Tibial nerve (tissue), 4 donors: ENCODE measurements at regions not wholly inside any gene's neighbourhood (a gene's known extent, or its start where the extent isn't known, plus 50 kb on each side); places are given as distances from the start of the nearest gene placed in this dataset.

Source experiments
- DNase-seq, 2 donors: peaks; one replicate each; pipeline ENCODE4 v3.0.0-alpha.2; 2019; ENCODE audit warnings: low spot score in 2 of 2
- H3K27ac ChIP-seq, 4 donors: fragments of 200-600 bp; sonication (generic) in 3 of 4; one replicate each; pipeline ENCODE4 v1.5.1; 2017 to 2019; ENCODE audit warnings: mild to moderate bottlenecking in 1 of 4
- H3K27me3 ChIP-seq, 2 donors: fragments of 200-600 bp; sonication (generic) in 1 of 2; one replicate each; pipeline versions ENCODE4 v1.5.1 to v1.6.0; 2017 to 2019
- H3K36me3 ChIP-seq, 3 donors: fragments of 200-600 bp; sonication (generic); one replicate each; pipeline ENCODE4 v1.5.1; 2018 to 2019
- H3K4me1 ChIP-seq, 4 donors: fragments of 200-600 bp; sonication (generic) in 3 of 4; one replicate each; pipeline ENCODE4 v1.5.1; 2017 to 2019
- H3K4me3 ChIP-seq, 4 donors: fragments of 200-600 bp; sonication (generic) in 3 of 4; one replicate each; pipeline ENCODE4 v1.5.1; 2017 to 2019; ENCODE audit warnings: mild to moderate bottlenecking in 1 of 4, moderate library complexity in 1 of 4
- H3K9me3 ChIP-seq, 4 donors: fragments of 200-600 bp; sonication (generic) in 3 of 4; one replicate each; pipeline ENCODE4 v1.5.1; 2017 to 2019
- EP300 ChIP-seq, 2 donors: sonication (generic); formaldehyde crosslinking; IDR thresholded peaks; one replicate each; pipeline ENCODE4 v1.6.1; 2017; ENCODE audit warnings: antibody characterized with exemption in 2 of 2, mild to moderate bottlenecking in 1 of 2
- POLR2A ChIP-seq, 2 donors: fragments of 450-650 bp; IDR thresholded peaks; one replicate each; pipeline ENCODE4 v1.6.1; 2017; ENCODE audit warnings: antibody characterized with exemption in 2 of 2, mild to moderate bottlenecking in 2 of 2, moderate library complexity in 2 of 2
- WGBS, 2 donors: methylation state at CpG; one replicate each; pipeline ENCODE4 v1.1.5; 2018; 5-methylcytosine and 5-hydroxymethylcytosine counted together
- TF ChIP-seq, protein P1 (sequence below), 5 experiments: fragments of 200-600 bp in 3 of 5; fragments of 450-650 bp in 2 of 5; sonication (generic) in 3 of 5; IDR thresholded peaks; one replicate each; pipeline ENCODE4 v1.5.1; 2016 to 2019; ENCODE audit warnings: antibody characterized with exemption in 5 of 5, mild to moderate bottlenecking in 3 of 5, moderate library complexity in 2 of 5

DNA sequence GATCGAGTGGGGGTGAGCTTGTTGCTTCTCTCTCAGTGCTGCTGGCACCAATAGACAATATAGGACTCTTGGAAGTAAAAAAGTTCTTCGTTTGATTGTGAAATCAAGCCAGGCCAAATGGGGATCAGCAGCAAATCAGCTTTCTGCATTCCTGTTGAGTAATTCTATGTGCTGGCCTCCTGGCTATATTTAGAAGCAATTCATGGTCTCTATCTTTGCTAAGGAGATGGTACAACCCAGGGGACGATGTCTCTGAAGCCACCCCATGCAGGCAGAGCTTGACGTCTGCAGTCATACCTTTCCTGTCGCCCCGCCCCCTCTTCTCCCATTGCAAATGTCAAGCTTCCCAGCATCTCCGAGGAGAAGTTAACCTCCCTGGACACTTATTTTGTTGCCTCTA is 199.1 kb downstream of the SCP2D1 start:
- WGBS, 2 donors, result 53 to 59% methylated on average over 7 of the region's 7 CpGs
- no peaks in the 10 kb centered on the region for H3K27me3 ChIP-seq
- no peaks in the 10 kb centered on the region for H3K36me3 ChIP-seq
- H3K4me1 ChIP-seq, result peaks cover 0 to 12% (median 0%) of the 10 kb centered on the region in 4 donors
- H3K27ac ChIP-seq, result peak overlapping the region in 1 of 4 donors; percentile 29
- DNase-seq, result no peak
- H3K4me3 ChIP-seq, result no peak overlapping the region
- TF ChIP-seq EP300 (IDR thresholded peaks at IDR 0.05) (peak in 1 of 2 donors; percentile 15), POLR2A (IDR thresholded peaks at IDR 0.05) (no peak)
- TF ChIP-seq, protein P1, sequence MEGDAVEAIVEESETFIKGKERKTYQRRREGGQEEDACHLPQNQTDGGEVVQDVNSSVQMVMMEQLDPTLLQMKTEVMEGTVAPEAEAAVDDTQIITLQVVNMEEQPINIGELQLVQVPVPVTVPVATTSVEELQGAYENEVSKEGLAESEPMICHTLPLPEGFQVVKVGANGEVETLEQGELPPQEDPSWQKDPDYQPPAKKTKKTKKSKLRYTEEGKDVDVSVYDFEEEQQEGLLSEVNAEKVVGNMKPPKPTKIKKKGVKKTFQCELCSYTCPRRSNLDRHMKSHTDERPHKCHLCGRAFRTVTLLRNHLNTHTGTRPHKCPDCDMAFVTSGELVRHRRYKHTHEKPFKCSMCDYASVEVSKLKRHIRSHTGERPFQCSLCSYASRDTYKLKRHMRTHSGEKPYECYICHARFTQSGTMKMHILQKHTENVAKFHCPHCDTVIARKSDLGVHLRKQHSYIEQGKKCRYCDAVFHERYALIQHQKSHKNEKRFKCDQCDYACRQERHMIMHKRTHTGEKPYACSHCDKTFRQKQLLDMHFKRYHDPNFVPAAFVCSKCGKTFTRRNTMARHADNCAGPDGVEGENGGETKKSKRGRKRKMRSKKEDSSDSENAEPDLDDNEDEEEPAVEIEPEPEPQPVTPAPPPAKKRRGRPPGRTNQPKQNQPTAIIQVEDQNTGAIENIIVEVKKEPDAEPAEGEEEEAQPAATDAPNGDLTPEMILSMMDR (IDR thresholded peaks at IDR 0.05), result no peak
- H3K9me3 ChIP-seq, result peaks cover 0 to 3% (median 0%) of the 10 kb centered on the region in 4 donors

DNA sequence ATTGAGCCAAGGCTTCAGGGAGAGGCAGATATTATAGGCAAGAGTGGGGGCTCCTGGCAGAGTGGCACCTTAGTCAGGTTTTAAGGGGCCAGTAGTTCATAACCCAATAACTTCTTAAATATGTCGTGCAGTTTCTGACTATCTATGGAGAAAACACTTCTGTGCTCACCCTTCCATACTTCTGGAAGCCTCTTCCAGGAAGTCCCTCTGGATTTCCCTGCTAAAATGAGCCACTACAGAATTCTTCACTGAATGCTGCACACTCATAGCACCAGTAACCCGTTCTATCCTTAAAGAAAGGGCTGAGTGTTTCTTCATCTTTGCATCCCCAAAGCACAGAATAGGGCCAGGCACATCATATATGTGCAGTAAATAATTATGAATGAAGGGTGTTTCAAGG is 198.5 kb upstream of the SLC24A3 start:
- TF ChIP-seq EP300 (IDR thresholded peaks at IDR 0.05) (no peak), POLR2A (IDR thresholded peaks at IDR 0.05) (no peak)
- TF ChIP-seq, protein P1 (IDR thresholded peaks at IDR 0.05), result no peak
- Histone ChIP-seq H3K9me3 (peaks cover 0 to 3% (median 0%) of the 10 kb centered on the region in 4 donors), H3K27ac (no peak overlapping the region), H3K4me1 (peaks cover 0 to 12% (median 0%) of the 10 kb centered on the region in 4 donors), H3K36me3 (no peaks in the 10 kb centered on the region), H3K4me3 (no peak overlapping the region), H3K27me3 (no peaks in the 10 kb centered on the region)
- no peak for DNase-seq
- WGBS, 2 donors, result 70 to 75% methylated on average over 2 of the region's 2 CpGs

DNA sequence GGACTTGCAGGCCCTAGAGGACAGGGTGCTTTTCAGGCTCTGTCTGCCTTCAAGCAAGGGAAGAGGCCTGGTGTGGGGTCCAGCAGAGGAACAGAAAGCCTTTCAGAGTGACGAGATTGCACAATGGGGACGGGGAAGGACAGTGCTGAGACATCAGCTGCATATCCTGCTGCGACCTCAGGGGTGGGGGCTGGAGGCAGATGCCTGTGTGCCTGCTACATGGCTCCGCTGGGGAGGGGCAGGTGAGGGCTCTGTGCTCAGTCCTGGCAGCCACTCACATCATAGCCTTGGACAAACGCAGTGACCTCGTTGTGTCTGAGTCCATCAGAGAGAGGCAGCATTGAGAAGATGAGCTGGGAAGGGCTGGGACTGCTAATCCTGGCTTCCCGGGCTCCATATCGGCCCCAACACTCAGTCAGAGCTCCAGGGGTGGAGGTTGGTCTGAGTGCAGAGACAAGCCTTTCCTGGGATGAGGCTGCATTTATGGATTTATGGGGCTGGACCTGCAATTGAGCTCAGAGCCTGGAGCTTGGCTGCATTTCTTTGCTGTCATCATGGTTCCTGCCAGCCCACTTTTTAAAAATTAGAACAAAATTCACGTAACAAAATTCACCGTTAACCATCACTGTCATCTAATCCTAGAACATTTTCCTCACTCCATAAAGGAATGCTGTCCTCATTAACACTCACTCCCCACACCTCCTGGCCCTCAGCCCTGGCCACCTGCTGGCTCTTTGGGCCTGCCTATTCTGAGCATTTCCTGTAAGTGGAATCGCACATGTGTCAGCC is 196.9 kb upstream of the SLC24A3 start:
- WGBS, 2 donors, result 37 to 41% methylated on average over 11 of the region's 11 CpGs
- no peak overlapping the region for H3K27ac ChIP-seq
- H3K9me3 ChIP-seq, result peaks cover 0 to 3% (median 0%) of the 10 kb centered on the region in 4 donors
- H3K4me3 ChIP-seq, result no peak overlapping the region
- H3K36me3 ChIP-seq, result no peaks in the 10 kb centered on the region
- H3K4me1 ChIP-seq, result peaks cover 0 to 12% (median 0%) of the 10 kb centered on the region in 4 donors
- no peak for TF ChIP-seq EP300 (IDR thresholded peaks at IDR 0.05)
- no peak for TF ChIP-seq POLR2A (IDR thresholded peaks at IDR 0.05)
- TF ChIP-seq, protein P1 (IDR thresholded peaks at IDR 0.05), result no peak
- DNase-seq, result no peak
- H3K27me3 ChIP-seq, result no peaks in the 10 kb centered on the region

DNA sequence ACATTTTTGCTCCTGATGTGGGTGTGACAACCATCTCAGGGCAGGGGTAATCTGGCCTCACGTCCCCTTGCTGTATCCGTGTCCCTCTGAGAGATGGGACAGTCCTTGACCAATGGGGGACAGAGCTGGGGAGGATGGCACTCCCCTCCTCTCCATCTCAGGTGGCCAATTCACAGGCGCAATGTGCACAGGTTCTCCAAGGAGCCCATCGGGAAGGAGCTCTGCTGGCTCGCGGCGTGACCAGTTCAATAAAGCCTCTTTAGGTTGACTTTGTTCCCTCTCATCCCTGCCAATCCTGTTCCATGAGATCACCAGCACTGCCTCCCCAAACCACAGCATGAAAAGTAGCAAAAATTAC is 196.3 kb upstream of the SLC24A3 start:
- DNase-seq, result no peak
- no peaks in the 10 kb centered on the region for H3K36me3 ChIP-seq
- no peak overlapping the region for H3K27ac ChIP-seq
- no peak overlapping the region for H3K4me3 ChIP-seq
- no peaks in the 10 kb centered on the region for H3K27me3 ChIP-seq
- H3K9me3 ChIP-seq, result peaks cover 0 to 3% (median 0%) of the 10 kb centered on the region in 4 donors
- 65 to 79% methylated on average over 6 to 7 of the region's 7 CpGs for WGBS, 2 donors
- TF ChIP-seq, protein P1 (IDR thresholded peaks at IDR 0.05), result no peak
- TF ChIP-seq POLR2A (IDR thresholded peaks at IDR 0.05) (no peak), EP300 (IDR thresholded peaks at IDR 0.05) (no peak)
- peaks cover 0 to 12% (median 0%) of the 10 kb centered on the region in 4 donors for H3K4me1 ChIP-seq

DNA sequence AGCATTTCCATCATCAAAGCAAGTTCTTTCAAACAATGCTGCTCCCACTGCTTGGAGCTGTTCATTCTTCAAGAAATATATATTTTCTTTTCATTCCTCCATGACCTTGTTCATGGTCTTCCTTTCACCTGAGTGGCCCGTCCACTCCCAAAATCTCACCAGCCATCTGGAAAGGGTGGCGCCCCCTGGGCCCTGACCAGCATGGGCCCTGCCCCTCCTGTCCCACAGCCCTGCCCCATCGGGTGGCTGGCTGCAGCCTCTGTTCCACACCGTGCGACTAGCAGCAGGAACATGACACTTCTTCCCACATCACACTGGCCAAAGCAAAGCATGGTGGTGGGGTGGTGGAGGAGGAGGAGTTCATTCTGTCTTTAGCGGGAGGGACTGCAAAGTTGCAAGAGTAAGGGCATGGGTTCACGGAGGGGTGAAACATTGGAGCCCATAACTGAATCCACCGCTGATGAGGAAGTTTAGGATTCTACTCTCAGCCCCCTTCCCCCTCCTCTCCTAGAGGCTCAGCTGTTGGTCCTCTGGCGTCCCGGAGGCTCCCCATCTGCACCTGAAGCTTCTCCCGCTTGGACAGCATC is 195.2 kb upstream of the SLC24A3 start:
- 86 to 91% methylated on average over 11 of the region's 11 CpGs for WGBS, 2 donors
- no peak overlapping the region for H3K27ac ChIP-seq

More for the DNA sequence above, 195.2 kb upstream of the SLC24A3 start:
- no peaks in the 10 kb centered on the region for H3K27me3 ChIP-seq
- H3K36me3 ChIP-seq, result no peaks in the 10 kb centered on the region
- H3K4me1 ChIP-seq, result peaks cover 0 to 12% (median 0%) of the 10 kb centered on the region in 4 donors
- peaks cover 0 to 3% (median 0%) of the 10 kb centered on the region in 4 donors for H3K9me3 ChIP-seq
- DNase-seq, result no peak
- TF ChIP-seq EP300 (IDR thresholded peaks at IDR 0.05) (no peak), POLR2A (IDR thresholded peaks at IDR 0.05) (no peak)
- TF ChIP-seq, protein P1 (IDR thresholded peaks at IDR 0.05), result no peak
- H3K4me3 ChIP-seq, result no peak overlapping the region
